Ovary (tissue), 7 donors: ENCODE measurements at regions not wholly inside any gene's neighbourhood (a gene's known extent, or its start where the extent isn't known, plus 50 kb on each side); places are given as distances from the start of the nearest gene placed in this dataset.

ENCODE experiments used
- DNase-seq, 5 donors: peaks; one replicate each; pipeline ENCODE4 v3.0.0-alpha.2; 2019 to 2020
- H3K27ac ChIP-seq, 2 donors: fragments of 200-600 bp; one replicate each; pipeline versions ENCODE4 v1.5.1 to v1.8.0; 2019 to 2022
- H3K27me3 ChIP-seq: fragments of 200-600 bp; one replicate; pipeline ENCODE4 v1.8.0; 2022
- H3K36me3 ChIP-seq: fragments of 200-600 bp; sonication (generic); one replicate; pipeline ENCODE4 v1.5.1; 2019
- H3K4me1 ChIP-seq: one replicate; pipeline ENCODE4 v1.8.1; 2013; ENCODE audit warnings: mild to moderate bottlenecking, moderate library complexity; ENCODE audit not compliant: insufficient read depth
- H3K4me3 ChIP-seq: fragments of 200-600 bp; sonication (generic); one replicate; pipeline ENCODE4 v1.5.1; 2017
- H3K9me3 ChIP-seq, 2 donors: fragments of 200-600 bp in 1 of 2; sonication (generic) in 1 of 2; one replicate each; pipeline versions ENCODE4 v1.5.1 to v1.8.1; 2013 to 2019; ENCODE audit warnings: mild to moderate bottlenecking in 1 of 2, moderate library complexity in 1 of 2
- CTCF ChIP-seq, 3 donors: fragments of 450-650 bp in 2 of 3; fragments of 200-600 bp in 1 of 3; IDR thresholded peaks; one replicate each; pipeline versions ENCODE4 v1.5.1 to v1.8.0; 2016 to 2022; ENCODE audit warnings: antibody characterized with exemption in 3 of 3, mild to moderate bottlenecking in 1 of 3
- EP300 ChIP-seq: sonication (generic); formaldehyde crosslinking; IDR thresholded peaks from one replicate; pipeline ENCODE4 v1.6.1; 2017; ENCODE audit warnings: antibody characterized with exemption
- POLR2A ChIP-seq: fragments of 450-650 bp; IDR thresholded peaks from one replicate; pipeline ENCODE4 v1.6.1; 2017; ENCODE audit warnings: antibody characterized with exemption, mild to moderate bottlenecking, moderate library complexity
- WGBS, 3 donors: extraction: QIAGEN DNeasy Blood & Tissue Kit in 1 of 3; methylation state at CpG; one replicate each; pipeline versions ENCODE4 v1.1.5 to v1.1.7; 2013 to 2017; 5-methylcytosine and 5-hydroxymethylcytosine counted together
- intact Hi-C, 4 donors: fragments of 100-400 bp; cut with DNase I; formaldehyde crosslinking; loops; one replicate each; pipeline versions ENCODE4 v1.11.0 to v1.15.1; 2022 to 2023
- donor health status: DM: no; HTN: no; CAD: no; lungs with moderate emphysema.
- donor health status: DM: no; HTN: no; CAD: no.
- donor health status: Bipolar disorder and iron deficiency.
- donor health status: DM: no; HTN: no; CAD: no.
- donor health status: DM: yes; HTN: yes; CAD: no.

GRCh38 chr16:79869304-79870015 is 268.9 kb upstream of the MAF start:
- DNase-seq = no peak
- Histone ChIP-seq H3K27ac (no peak overlapping the region), H3K9me3 (no peaks in the 10 kb centered on the region), H3K36me3 (no peaks in the 10 kb centered on the region), H3K4me3 (no peak overlapping the region), H3K4me1 (no peaks in the 10 kb centered on the region), H3K27me3 (no peaks in the 10 kb centered on the region)
- TF ChIP-seq EP300 (no peak), POLR2A (no peak), CTCF (IDR thresholded peaks at IDR 0.05) (no peak)
- intact Hi-C loops = no loop called here
- WGBS, 3 donors = 82 to 89% (median 89%) methylated on average over 4 of the region's 4 CpGs

DNA sequence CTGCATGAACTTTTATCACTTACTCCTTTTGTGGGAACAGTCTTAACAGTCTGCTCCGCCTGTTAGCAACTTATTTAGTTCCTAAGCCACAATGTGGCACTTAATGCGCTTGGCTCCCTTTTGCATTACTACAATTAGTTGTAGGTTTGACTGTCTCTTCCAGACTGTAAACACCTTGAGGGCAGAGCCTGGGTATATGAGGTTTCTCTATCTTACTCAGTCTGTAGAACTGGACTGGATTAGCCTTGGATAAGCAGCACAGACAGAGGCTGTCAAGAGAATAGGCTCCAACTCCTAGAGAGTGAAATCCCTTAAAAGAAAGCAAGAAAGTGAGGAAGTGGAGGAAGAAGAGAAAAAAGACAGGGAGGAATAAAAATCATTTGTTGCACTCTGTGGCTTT is 268.3 kb upstream of the MAF start:
- Histone ChIP-seq H3K9me3 (no peaks in the 10 kb centered on the region), H3K4me3 (no peak overlapping the region), H3K27ac (no peak overlapping the region), H3K4me1 (no peaks in the 10 kb centered on the region), H3K36me3 (no peaks in the 10 kb centered on the region), H3K27me3 (no peaks in the 10 kb centered on the region)
- no peak for TF ChIP-seq CTCF (IDR thresholded peaks at IDR 0.05)
- TF ChIP-seq EP300 = no peak
- TF ChIP-seq POLR2A = no peak
- 96 to 97% (median 97%) methylated on average over 2 of the region's 2 CpGs for WGBS, 3 donors
- DNase-seq = no peak
- intact Hi-C loops = no loop called here

DNA sequence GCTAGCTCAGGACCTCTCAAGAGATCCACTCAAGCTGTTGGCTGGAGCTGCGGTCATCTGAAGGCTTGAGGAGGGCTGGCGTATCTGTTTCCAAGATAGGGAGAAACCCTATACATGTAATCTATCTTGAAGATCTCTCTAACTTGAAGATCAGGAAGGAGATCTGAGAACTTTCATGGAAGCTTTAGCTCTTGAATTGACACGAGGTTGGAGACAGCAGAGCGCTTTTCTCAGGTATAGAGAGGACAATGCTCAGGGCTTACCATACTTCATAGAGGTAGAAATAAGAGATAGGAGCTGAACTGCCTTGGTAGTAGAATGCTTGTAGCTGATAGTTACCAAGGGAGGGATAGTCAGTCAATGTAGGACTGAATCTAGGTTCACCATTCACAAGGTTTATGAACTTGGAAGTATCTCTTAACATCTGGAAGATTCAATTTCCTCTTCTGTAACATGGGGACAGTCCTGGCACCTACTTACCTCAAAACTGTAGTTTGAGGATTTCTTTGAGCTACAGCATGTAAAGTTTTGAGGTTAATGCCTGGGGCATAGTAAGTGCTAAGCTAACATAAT is 267.0 kb upstream of the MAF start:
- H3K36me3 ChIP-seq = no peaks in the 10 kb centered on the region
- no peaks in the 10 kb centered on the region for H3K9me3 ChIP-seq
- H3K4me1 ChIP-seq = no peaks in the 10 kb centered on the region
- no peaks in the 10 kb centered on the region for H3K27me3 ChIP-seq
- 64 to 82% (median 76%) methylated on average over 4 of the region's 4 CpGs for WGBS, 3 donors
- DNase-seq = no peak
- TF ChIP-seq CTCF (IDR thresholded peaks at IDR 0.05) = no peak
- no peak for TF ChIP-seq POLR2A
- no peak for TF ChIP-seq EP300
- intact Hi-C loops = no loop called here
- no peak overlapping the region for H3K4me3 ChIP-seq
- no peak overlapping the region for H3K27ac ChIP-seq

DNA sequence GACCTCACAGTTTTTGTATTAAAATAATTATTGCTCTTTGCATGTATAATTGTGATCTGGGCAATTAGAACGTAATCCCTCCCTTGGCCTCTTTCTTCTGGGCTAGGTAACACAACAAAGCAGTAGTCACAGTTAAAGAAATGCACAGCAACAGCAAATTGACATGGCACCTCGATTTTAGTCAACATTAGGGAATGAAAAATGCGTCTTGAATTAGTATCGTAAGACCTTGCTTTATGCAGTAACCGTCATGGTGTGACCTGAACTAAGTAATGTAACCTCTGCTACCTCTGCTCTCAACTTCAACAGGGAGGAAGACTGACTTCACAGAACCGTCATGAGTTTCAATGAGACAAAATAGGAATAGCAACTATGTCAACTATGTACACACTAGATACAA is 265.4 kb upstream of the MAF start:
- 63 to 72% (median 64%) methylated on average over 6 of the region's 6 CpGs for WGBS, 3 donors
- Histone ChIP-seq H3K36me3 (no peaks in the 10 kb centered on the region), H3K27me3 (no peaks in the 10 kb centered on the region), H3K4me3 (no peak overlapping the region), H3K4me1 (no peaks in the 10 kb centered on the region), H3K27ac (no peak overlapping the region), H3K9me3 (no peaks in the 10 kb centered on the region)
- DNase-seq = no peak
- TF ChIP-seq POLR2A (no peak), CTCF (IDR thresholded peaks at IDR 0.05) (no peak), EP300 (no peak)
- intact Hi-C loops = no loop called here
